HG03139 (cell line): ENCODE measurements at regions not wholly inside any gene's neighbourhood (a gene's known extent, or its start where the extent isn't known, plus 50 kb on each side); places are given as distances from the start of the nearest gene placed in this dataset.
"Not testable (repeated sequence)": the region's sequence is repeated elsewhere in the genome, so short reads cannot be mapped to it uniquely, and the experiment has no call there.

Experiments used
- ATAC-seq: cut with Tn5 transposase; IDR thresholded peaks from one replicate; pipeline ENCODE4 v1.9.1; 2021; ENCODE audit not compliant: unreplicated experiment

GRCh38 chr2:143935482-143935752, 584.5 kb downstream of the ZEB2 start:
- no peak for ATAC-seq

GRCh38 chr2:143934626-143935481, 585.1 kb downstream of the ZEB2 start:
- ATAC-seq, result peak; percentile 43

- ATAC-seq, result no peak
Measured at GRCh38 chr2:143933946-143934569, 585.9 kb downstream of the ZEB2 start.

GRCh38 chr2:143930891-143931290, 589.0 kb downstream of the ZEB2 start:
- ATAC-seq, result no peak

- no peak for ATAC-seq
Measured at GRCh38 chr2:143928613-143929012, 591.3 kb downstream of the ZEB2 start.

GRCh38 chr2:143928184-143928583, 591.7 kb downstream of the ZEB2 start:
- no peak for ATAC-seq

GRCh38 chr2:143926736-143927135, 593.2 kb downstream of the ZEB2 start:
- ATAC-seq, result no peak

GRCh38 chr2:143922261-143922830, 597.6 kb downstream of the ZEB2 start:
- not testable (repeated sequence) for ATAC-seq

- ATAC-seq, result no peak
Measured at GRCh38 chr2:143918465-143918989, 601.4 kb downstream of the ZEB2 start.

GRCh38 chr2:143916781-143917180, 603.1 kb downstream of the ZEB2 start:
- no peak for ATAC-seq

- no peak for ATAC-seq
Measured at GRCh38 chr2:143909577-143910353, 610.2 kb downstream of the ZEB2 start.

GRCh38 chr2:143908843-143909242, 611.1 kb downstream of the ZEB2 start:
- no peak for ATAC-seq

- ATAC-seq, result no peak
Measured at GRCh38 chr2:143907801-143908200, 612.1 kb downstream of the ZEB2 start.

- no peak for ATAC-seq
Measured at GRCh38 chr2:143906850-143907249, 613.1 kb downstream of the ZEB2 start.

- no peak for ATAC-seq
Measured at GRCh38 chr2:143905587-143905986, 614.3 kb downstream of the ZEB2 start.

GRCh38 chr2:143903172-143903856, 616.6 kb downstream of the ZEB2 start:
- ATAC-seq, result no peak

- peak; percentile 72 for ATAC-seq
Measured at GRCh38 chr2:143901185-143901842, 618.6 kb downstream of the ZEB2 start.

- ATAC-seq, result no peak
Measured at GRCh38 chr2:143899987-143900386, 619.9 kb downstream of the ZEB2 start.

- no peak for ATAC-seq
Measured at GRCh38 chr2:143893371-143893770, 626.5 kb downstream of the ZEB2 start.

- ATAC-seq, result no peak
Measured at GRCh38 chr2:143891879-143892308, 628.0 kb downstream of the ZEB2 start.
